ENCODE measurements at regions not wholly inside any gene's neighbourhood (a gene's known extent, or its start where the extent isn't known, plus 50 kb on each side); places are given as distances from the start of the nearest gene placed in this dataset.
"Not testable (repeated sequence)": the region's sequence is repeated elsewhere in the genome, so short reads cannot be mapped to it uniquely, and the experiment has no call there.

DNA sequence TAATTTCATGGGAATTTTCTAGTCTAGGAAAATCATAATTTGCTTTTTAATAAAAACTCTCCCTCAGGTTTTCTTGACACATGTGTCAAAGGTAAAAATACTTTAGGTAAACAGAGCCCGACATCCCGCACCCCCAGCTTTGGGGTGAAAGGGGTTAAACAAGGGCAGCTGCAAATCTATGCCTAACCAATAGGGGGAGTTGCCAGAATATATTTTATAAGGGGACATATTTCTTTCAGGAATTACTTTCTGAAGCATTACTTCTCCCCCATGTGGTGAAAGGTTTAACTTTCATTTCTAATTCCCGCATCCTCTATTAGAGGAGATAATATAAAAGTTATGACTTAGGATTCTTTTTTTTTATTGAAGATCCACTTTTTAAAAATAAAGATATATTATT, 53.9 kb upstream of the HEPH start:
- no peaks in the 10 kb centered on the region for H4K20me1 ChIP-seq (ENCODE audit: insufficient read depth)
- no peaks in the 10 kb centered on the region for H3F3A ChIP-seq (ENCODE audit: insufficient read depth, low read depth)
- no peaks in the 10 kb centered on the region for H3K4me1 ChIP-seq (replicated peaks; ENCODE audit: insufficient read depth)
- no peak for TF ChIP-seq EZH2 (IDR thresholded peaks at IDR 0.05; ENCODE audit: low read depth)
- TF ChIP-seq, protein P1, sequence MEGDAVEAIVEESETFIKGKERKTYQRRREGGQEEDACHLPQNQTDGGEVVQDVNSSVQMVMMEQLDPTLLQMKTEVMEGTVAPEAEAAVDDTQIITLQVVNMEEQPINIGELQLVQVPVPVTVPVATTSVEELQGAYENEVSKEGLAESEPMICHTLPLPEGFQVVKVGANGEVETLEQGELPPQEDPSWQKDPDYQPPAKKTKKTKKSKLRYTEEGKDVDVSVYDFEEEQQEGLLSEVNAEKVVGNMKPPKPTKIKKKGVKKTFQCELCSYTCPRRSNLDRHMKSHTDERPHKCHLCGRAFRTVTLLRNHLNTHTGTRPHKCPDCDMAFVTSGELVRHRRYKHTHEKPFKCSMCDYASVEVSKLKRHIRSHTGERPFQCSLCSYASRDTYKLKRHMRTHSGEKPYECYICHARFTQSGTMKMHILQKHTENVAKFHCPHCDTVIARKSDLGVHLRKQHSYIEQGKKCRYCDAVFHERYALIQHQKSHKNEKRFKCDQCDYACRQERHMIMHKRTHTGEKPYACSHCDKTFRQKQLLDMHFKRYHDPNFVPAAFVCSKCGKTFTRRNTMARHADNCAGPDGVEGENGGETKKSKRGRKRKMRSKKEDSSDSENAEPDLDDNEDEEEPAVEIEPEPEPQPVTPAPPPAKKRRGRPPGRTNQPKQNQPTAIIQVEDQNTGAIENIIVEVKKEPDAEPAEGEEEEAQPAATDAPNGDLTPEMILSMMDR (conservative IDR thresholded peaks at IDR 0.05) = peak; percentile 65
- no peak overlapping the region for H2AFZ ChIP-seq
- no peak overlapping the region for H3K4me3 ChIP-seq
- H3K79me2 ChIP-seq (ENCODE audit: low read depth) = no peaks in the 10 kb centered on the region
- H3K4me2 ChIP-seq = no peak overlapping the region
- no peaks in the 10 kb centered on the region for H3K27me3 ChIP-seq (ENCODE audit: insufficient read depth, low read depth)
- no TSS peak for BruUV-seq (replicated peaks)
- H3K9me2 ChIP-seq (ENCODE audit: insufficient read depth) = no peaks in the 10 kb centered on the region
- no peak overlapping the region for H3K27ac ChIP-seq
- ChIA-PET CTCF (interaction anchor here (0.6 kb wide), 1 partner anchor 549 kb away, joined by 3 read pairs; no protein-coding TSS in a partner anchor), POLR2A (ENCODE audit: unreplicated experiment) (no interaction called here)
- no peak for DNase-seq
- no peaks in the 10 kb centered on the region for H3K36me3 ChIP-seq (ENCODE audit: low read depth)
- no peaks in the 10 kb centered on the region for H3K9me3 ChIP-seq (ENCODE audit: insufficient read depth, low read depth)
- intact Hi-C loops (cut with micrococcal nuclease; ENCODE audit: unreplicated experiment) = no loop called here

DNA sequence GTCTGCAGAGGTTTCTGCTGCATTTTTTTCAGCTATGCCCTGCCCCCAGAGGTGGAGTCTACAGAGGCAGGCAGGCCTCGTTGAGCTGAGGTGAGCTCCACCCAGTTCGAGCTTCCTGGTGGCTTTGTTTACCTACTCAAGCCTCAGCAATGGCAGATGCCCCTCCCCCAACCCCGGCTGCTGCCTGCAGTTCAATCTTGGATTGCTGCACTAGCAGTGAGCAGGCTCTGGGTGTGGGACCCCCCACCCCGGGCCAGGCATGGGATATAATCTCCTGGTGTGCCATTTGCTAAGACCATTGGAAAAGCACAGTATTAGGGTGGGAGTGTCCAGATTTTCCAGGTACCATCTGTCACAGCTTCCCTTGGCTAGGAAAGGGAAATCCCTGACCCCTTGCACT, 56.2 kb upstream of the HEPH start:
- H3K4me3 ChIP-seq; H3K27ac ChIP-seq; H3K9me2 ChIP-seq (ENCODE audit: insufficient read depth); H4K20me1 ChIP-seq (ENCODE audit: insufficient read depth); H3K36me3 ChIP-seq (ENCODE audit: low read depth); BruUV-seq (replicated peaks); POLR2A ChIA-PET (ENCODE audit: unreplicated experiment); DNase-seq; H3K4me2 ChIP-seq; H3K4me1 ChIP-seq (replicated peaks; ENCODE audit: insufficient read depth); H2AFZ ChIP-seq; intact Hi-C loops (cut with micrococcal nuclease; ENCODE audit: unreplicated experiment); H3K9me3 ChIP-seq (ENCODE audit: insufficient read depth, low read depth); H3K79me2 ChIP-seq (ENCODE audit: low read depth); H3K27me3 ChIP-seq (ENCODE audit: insufficient read depth, low read depth); CTCF ChIA-PET; H3F3A ChIP-seq (ENCODE audit: insufficient read depth, low read depth): not testable (repeated sequence)

DNA sequence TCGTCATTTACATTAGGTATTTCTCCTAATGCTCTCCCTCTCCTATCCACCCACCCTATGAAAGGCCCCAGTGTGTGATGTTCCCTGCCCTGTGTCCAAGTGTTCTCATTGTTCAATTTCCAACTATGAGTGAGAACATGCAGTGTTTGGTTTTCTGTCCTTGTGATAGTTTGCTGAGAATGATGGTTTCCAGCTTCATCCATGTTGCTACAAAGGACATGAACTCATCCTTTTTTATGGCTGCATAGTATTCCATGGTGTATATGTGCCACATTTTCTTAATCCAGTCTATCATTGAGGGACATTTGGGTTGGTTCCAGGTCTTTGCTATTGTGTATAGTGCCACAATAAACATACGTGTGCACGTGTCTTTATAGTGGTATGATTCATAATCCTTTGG, 61.6 kb upstream of the HEPH start:
- H3K27ac ChIP-seq; H4K20me1 ChIP-seq (ENCODE audit: insufficient read depth); H3K4me1 ChIP-seq (replicated peaks; ENCODE audit: insufficient read depth); POLR2A ChIA-PET (ENCODE audit: unreplicated experiment); H3K27me3 ChIP-seq (ENCODE audit: insufficient read depth, low read depth); H3K9me3 ChIP-seq (ENCODE audit: insufficient read depth, low read depth); H2AFZ ChIP-seq; H3F3A ChIP-seq (ENCODE audit: insufficient read depth, low read depth); H3K4me3 ChIP-seq; H3K36me3 ChIP-seq (ENCODE audit: low read depth); DNase-seq; H3K9me2 ChIP-seq (ENCODE audit: insufficient read depth); CTCF ChIA-PET; H3K79me2 ChIP-seq (ENCODE audit: low read depth); intact Hi-C loops (cut with micrococcal nuclease; ENCODE audit: unreplicated experiment); BruUV-seq (replicated peaks); H3K4me2 ChIP-seq: not testable (repeated sequence)

DNA sequence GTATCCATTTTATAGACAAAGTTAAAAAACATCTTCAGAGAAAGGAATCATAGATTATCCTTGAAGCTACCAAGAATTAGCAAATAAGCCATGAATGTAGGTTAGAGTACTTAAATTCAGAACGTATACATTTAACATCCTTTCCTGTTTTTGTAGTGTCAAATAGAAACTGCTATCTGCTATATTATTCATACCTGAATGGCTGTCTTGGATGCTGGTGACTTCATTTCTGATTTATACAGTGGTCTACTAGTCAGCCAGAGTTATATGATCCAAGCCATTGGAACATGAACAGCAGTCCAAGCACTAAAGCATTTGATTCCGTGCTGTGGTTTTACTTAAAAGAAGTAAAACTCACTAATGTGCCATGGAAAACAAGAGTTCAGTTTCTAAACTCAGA, 58.3 kb upstream of the VSIG4 start:
- no peak overlapping the region for H3K4me2 ChIP-seq
- BruUV-seq (replicated peaks) = no TSS peak
- H3K27ac ChIP-seq = no peak overlapping the region
- H3K4me3 ChIP-seq = no peak overlapping the region
- POLR2A ChIA-PET (ENCODE audit: unreplicated experiment) = no interaction called here
- no peaks in the 10 kb centered on the region for H3F3A ChIP-seq (ENCODE audit: insufficient read depth, low read depth)
- no peak for DNase-seq
- CTCF ChIA-PET = no interaction called here
- no peak overlapping the region for H2AFZ ChIP-seq
- H3K27me3 ChIP-seq (ENCODE audit: insufficient read depth, low read depth) = no peaks in the 10 kb centered on the region
- H3K79me2 ChIP-seq (ENCODE audit: low read depth) = no peaks in the 10 kb centered on the region
- H3K36me3 ChIP-seq (ENCODE audit: low read depth) = no peaks in the 10 kb centered on the region
- no peaks in the 10 kb centered on the region for H3K4me1 ChIP-seq (replicated peaks; ENCODE audit: insufficient read depth)
- intact Hi-C loops (cut with micrococcal nuclease; ENCODE audit: unreplicated experiment) = no loop called here
- H3K9me3 ChIP-seq (ENCODE audit: insufficient read depth, low read depth) = no peaks in the 10 kb centered on the region
- no peaks in the 10 kb centered on the region for H4K20me1 ChIP-seq (ENCODE audit: insufficient read depth)
- TF ChIP-seq EZH2 (IDR thresholded peaks at IDR 0.05; ENCODE audit: low read depth) = no peak
- TF ChIP-seq, protein P1 (conservative IDR thresholded peaks at IDR 0.05) = no peak
- H3K9me2 ChIP-seq (ENCODE audit: insufficient read depth) = no peaks in the 10 kb centered on the region

DNA sequence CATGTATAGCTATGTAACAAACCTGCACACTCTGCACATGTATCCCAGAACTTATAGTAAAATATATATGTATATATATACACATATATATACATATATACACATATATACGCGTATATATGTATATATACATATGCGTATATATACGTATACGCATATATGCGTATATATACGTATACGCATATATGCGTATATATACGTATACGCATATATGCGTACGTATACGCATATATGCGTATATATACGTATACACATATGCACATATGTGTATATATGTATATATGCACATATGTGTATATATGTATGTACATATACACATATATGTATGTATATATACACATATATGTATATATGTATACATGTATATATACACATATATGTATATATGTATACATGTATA, 57.1 kb upstream of the VSIG4 start:
- H3K27ac ChIP-seq; H3K9me2 ChIP-seq (ENCODE audit: insufficient read depth); H3K36me3 ChIP-seq (ENCODE audit: low read depth); H3F3A ChIP-seq (ENCODE audit: insufficient read depth, low read depth); H3K27me3 ChIP-seq (ENCODE audit: insufficient read depth, low read depth); H3K4me3 ChIP-seq; H3K4me1 ChIP-seq (replicated peaks; ENCODE audit: insufficient read depth); H3K9me3 ChIP-seq (ENCODE audit: insufficient read depth, low read depth); BruUV-seq (replicated peaks); DNase-seq; H4K20me1 ChIP-seq (ENCODE audit: insufficient read depth); H3K4me2 ChIP-seq; H3K79me2 ChIP-seq (ENCODE audit: low read depth); H2AFZ ChIP-seq; intact Hi-C loops (cut with micrococcal nuclease; ENCODE audit: unreplicated experiment); POLR2A ChIA-PET (ENCODE audit: unreplicated experiment): not testable (repeated sequence)
- CTCF ChIA-PET = interaction anchor here (0.6 kb wide), 1 partner anchor 1009 kb away, joined by 4 read pairs; no protein-coding TSS in a partner anchor

DNA sequence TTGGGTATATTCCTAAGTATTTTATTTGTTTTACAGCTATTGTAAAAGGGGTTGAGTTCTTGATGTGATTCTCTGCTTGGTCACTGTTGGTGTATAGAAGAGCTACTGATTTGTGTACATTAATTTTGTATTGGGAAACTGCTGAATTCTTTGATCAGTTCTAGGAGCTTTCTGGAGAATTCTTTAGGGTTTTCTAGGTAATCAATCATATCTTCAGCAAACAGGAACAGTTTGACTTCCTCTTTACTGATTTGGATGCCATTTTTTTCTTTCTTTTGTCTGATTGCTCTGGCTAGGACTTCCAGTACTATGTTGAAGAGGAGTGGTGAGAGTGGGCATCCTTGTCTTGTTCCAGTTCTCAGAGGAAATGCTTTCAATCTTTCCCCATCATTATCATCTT, 50.1 kb upstream of the VSIG4 start:
- H3K79me2 ChIP-seq (ENCODE audit: low read depth); POLR2A ChIA-PET (ENCODE audit: unreplicated experiment): not testable (repeated sequence)

More for the DNA sequence above, 50.1 kb upstream of the VSIG4 start:
- H3K27ac ChIP-seq; H3K9me3 ChIP-seq (ENCODE audit: insufficient read depth, low read depth); H3K9me2 ChIP-seq (ENCODE audit: insufficient read depth); H3K4me2 ChIP-seq; CTCF ChIA-PET; H3K4me3 ChIP-seq; DNase-seq; H3K36me3 ChIP-seq (ENCODE audit: low read depth); H4K20me1 ChIP-seq (ENCODE audit: insufficient read depth); H3K27me3 ChIP-seq (ENCODE audit: insufficient read depth, low read depth); H3F3A ChIP-seq (ENCODE audit: insufficient read depth, low read depth); H2AFZ ChIP-seq; BruUV-seq (replicated peaks); H3K4me1 ChIP-seq (replicated peaks; ENCODE audit: insufficient read depth); intact Hi-C loops (cut with micrococcal nuclease; ENCODE audit: unreplicated experiment): not testable (repeated sequence)

All from PC-9 (cell line).